Fibroblast of pulmonary artery (primary cell): ENCODE measurements at regions not wholly inside any gene's neighbourhood (a gene's known extent, or its start where the extent isn't known, plus 50 kb on each side); places are given as distances from the start of the nearest gene placed in this dataset.
"Not testable (repeated sequence)": the region's sequence is repeated elsewhere in the genome, so short reads cannot be mapped to it uniquely, and the experiment has no call there.

Experiments
- DNase-seq: peaks from one replicate; pipeline ENCODE4 v3.0.0-alpha.2; 2010; ENCODE audit warnings: low read depth
- H3K4me3 ChIP-seq: replicated peaks from 2 replicates; pipeline ENCODE4 v1.5.1; 2011; ENCODE audit warnings: low read depth, mild to moderate bottlenecking, control low read depth, low read length, moderate library complexity
- TF ChIP-seq, protein P1 (sequence below): IDR thresholded peaks from 2 replicates; pipeline ENCODE4 v1.5.1; 2011; ENCODE audit warnings: mild to moderate bottlenecking, control low read depth, low read length, inconsistent platforms; ENCODE audit errors: missing control alignments

DNA sequence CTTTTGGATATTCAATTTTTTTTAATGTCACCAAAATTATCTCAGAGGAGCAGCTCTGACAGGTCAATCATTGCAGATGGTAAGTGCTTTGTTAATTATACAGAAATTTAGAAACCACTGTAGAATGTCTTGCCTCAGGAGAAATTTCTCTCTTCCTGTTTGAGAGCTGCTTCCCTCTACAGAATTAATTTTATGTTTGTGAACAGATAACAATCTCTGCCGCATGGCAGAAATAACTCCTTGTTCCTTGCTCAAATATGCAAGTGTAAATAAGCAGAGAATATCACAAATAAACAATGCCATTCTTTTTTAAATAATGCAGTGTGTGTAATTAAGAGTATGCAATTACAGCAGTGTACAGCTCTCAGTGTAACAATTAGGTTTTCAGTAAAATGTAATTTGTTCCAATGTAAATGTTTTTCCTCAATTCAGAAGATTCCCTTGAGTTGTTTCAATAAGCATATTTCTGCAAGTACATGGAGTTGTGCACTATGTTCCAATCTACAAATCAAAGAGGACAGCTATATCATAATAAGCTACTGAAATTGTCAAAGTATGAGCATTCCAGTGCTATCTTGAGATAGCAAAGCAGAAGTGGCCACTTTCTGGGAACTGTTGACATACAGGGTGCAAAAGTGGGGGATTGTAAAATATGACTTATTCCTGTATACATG lies 1012.8 kb downstream of the MAT2B start:
- DNase-seq: no peak
- H3K4me3 ChIP-seq: no peak overlapping the region
- TF ChIP-seq, protein P1, sequence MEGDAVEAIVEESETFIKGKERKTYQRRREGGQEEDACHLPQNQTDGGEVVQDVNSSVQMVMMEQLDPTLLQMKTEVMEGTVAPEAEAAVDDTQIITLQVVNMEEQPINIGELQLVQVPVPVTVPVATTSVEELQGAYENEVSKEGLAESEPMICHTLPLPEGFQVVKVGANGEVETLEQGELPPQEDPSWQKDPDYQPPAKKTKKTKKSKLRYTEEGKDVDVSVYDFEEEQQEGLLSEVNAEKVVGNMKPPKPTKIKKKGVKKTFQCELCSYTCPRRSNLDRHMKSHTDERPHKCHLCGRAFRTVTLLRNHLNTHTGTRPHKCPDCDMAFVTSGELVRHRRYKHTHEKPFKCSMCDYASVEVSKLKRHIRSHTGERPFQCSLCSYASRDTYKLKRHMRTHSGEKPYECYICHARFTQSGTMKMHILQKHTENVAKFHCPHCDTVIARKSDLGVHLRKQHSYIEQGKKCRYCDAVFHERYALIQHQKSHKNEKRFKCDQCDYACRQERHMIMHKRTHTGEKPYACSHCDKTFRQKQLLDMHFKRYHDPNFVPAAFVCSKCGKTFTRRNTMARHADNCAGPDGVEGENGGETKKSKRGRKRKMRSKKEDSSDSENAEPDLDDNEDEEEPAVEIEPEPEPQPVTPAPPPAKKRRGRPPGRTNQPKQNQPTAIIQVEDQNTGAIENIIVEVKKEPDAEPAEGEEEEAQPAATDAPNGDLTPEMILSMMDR: no peak

DNA sequence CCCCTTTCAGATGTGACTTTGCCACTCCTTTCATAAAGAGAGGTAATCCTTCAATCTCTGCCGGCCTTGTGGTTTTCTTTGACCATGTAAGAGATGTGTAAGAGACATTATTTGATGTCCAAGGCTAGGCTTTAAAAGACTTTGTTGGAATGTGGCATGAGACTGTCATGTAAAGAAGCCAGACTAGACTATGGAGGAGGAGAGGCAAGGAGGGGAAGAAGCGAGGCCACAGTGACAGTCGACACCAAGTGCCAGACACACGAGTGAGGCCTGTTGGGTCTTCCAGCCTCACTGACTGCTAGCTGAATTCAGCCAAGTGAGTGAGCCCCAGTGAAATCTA lies 1013.3 kb downstream of the MAT2B start:
- DNase-seq: no peak
- no peak overlapping the region for H3K4me3 ChIP-seq
- TF ChIP-seq, protein P1: no peak

DNA sequence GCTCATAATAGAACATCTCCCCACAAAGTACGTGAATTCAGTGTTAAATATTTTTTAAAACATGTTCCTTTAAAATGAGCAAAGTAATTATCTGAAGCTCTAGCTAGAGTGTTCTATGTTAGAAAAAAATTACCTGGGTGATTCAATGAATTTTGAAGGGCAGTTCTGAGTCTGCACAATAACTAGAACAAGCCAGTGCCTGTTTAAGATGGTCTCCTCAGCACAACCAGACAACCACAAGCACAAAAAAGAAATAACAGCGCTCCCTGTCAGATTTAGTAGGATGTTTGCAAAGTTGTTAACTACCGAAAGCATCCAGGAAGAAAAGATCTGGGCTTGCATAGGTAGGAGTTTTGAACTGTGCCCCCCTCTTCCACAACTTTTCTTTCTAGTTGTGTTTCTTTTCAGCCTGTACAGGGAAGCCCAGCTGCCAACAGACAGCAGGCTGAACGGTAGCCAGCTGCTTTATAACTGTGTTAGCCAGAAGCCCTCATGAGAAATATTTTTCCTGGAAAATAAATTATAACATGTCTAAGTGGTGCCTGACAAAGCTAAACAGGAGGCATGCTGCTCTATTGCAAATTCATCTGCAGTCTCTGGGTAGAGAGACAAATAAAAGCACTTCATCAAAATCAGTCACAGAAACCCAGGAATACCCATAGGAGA lies 1026.9 kb downstream of the MAT2B start:
- no peak for DNase-seq
- H3K4me3 ChIP-seq: no peak overlapping the region
- TF ChIP-seq, protein P1: no peak

DNA sequence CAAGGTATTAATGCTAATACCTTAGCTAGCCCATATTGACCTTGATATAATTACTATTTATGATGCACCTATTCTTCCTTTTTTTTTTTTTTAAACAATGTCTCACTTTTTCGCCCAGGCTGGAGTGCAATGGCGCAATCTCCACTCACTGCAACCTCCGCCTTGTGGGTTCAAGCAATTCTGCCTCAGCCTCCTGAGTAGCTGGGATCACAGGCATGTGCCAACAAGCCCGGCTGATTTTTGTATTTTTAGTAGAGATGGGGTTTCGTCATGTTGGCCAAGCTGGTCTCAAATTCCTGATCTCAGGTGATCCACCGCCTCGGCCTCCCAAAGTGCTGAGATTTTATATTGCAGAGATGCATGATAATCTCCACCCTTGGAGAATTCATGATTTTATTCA lies 1028.0 kb downstream of the MAT2B start:
- H3K4me3 ChIP-seq: not testable (repeated sequence)

DNA sequence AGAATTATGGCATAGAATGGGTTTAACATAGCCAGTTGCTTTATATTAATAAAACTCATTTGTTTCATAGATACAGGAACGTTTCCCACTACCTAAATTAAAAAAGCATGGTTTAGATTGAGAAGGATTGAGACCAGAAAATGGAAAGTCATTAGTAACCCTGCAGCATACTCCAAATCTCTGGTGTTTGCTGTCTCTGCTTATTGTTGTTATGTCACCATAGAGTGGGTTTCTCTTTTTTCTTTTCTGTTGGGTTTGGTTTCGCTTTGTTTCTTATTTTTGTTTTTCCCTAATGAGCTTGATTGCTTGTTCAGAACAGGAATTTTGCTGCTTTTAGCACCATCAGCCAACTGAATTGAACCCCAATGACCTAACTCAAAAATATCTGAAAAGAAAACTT lies 1034.8 kb downstream of the MAT2B start:
- TF ChIP-seq, protein P1: no peak
- no peak for DNase-seq
- H3K4me3 ChIP-seq: no peak overlapping the region

More for the DNA sequence above, 1028.0 kb downstream of the MAT2B start:
- not testable (repeated sequence) for DNase-seq

DNA sequence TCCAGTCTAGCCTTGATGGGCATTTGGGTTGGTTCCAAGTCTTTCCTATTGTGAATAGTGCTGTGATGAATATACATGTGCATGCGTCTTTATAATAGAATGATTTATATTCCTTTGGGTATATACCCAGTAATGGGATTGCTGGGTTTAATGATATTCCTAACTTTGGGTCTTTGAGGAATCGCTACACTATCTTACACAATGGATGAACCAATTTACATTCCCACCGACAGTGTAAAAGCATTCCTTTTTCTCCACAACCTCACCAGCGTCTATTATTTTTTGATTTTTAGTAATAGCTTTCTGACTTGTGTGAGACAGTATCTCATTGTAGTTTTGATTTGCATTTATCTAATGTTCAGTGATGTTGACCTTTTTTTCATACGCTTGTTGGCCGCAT lies 1040.1 kb downstream of the MAT2B start:
- no peak overlapping the region for H3K4me3 ChIP-seq
- DNase-seq: no peak
- TF ChIP-seq, protein P1: no peak

DNA sequence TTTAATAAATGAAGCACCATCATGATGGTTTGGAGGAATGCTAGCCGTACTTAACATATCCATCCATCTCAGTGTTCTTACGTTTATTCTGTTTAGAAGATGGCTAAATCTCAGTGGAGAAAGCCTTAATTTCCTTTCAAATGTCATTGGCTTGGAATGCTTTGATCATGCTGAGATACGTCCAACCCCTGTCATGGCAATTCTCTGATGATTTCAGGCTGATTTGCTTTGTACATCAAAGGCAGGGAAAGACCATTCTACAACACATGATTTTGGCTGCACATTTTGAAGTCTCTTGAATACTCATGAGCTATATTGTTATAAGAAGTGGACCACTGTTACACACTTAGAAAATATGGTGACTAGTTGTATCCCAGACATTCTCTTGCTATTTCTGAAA lies 1048.4 kb downstream of the MAT2B start:
- H3K4me3 ChIP-seq: no peak overlapping the region
- no peak for DNase-seq
- TF ChIP-seq, protein P1: no peak
